ENCODE measurements at regions not wholly inside any gene's neighbourhood (a gene's known extent, or its start where the extent isn't known, plus 50 kb on each side); places are given as distances from the start of the nearest gene placed in this dataset.
"Not testable (repeated sequence)": the region's sequence is repeated elsewhere in the genome, so short reads cannot be mapped to it uniquely, and the experiment has no call there.

GRCh38 chr4:11970754-11971153, 542.1 kb upstream of the HS3ST1 start:
- no peak for DNase-seq (ENCODE audit: low read depth)
- no peak overlapping the region for H3K4me3 ChIP-seq (ENCODE audit: low read length)
- no peak for TF ChIP-seq CTCF (conservative IDR thresholded peaks at IDR 0.05; ENCODE audit: low read depth, low read length)

GRCh38 chr4:11966782-11967181, 538.1 kb upstream of the HS3ST1 start:
- peak; percentile 19 for DNase-seq (ENCODE audit: low read depth)
- no peak overlapping the region for H3K4me3 ChIP-seq (ENCODE audit: low read length)
- no peak for TF ChIP-seq CTCF (conservative IDR thresholded peaks at IDR 0.05; ENCODE audit: low read depth, low read length)

- DNase-seq (ENCODE audit: low read depth): peak; percentile 33
- peak; percentile 72 for TF ChIP-seq CTCF (conservative IDR thresholded peaks at IDR 0.05; ENCODE audit: low read depth, low read length)
- H3K4me3 ChIP-seq (ENCODE audit: low read length): no peak overlapping the region
Observed at GRCh38 chr4:11954093-11954492, 525.4 kb upstream of the HS3ST1 start.

GRCh38 chr4:11949355-11949754, 520.7 kb upstream of the HS3ST1 start:
- no peak overlapping the region for H3K4me3 ChIP-seq (ENCODE audit: low read length)
- DNase-seq (ENCODE audit: low read depth): no peak
- no peak for TF ChIP-seq CTCF (conservative IDR thresholded peaks at IDR 0.05; ENCODE audit: low read depth, low read length)

- not testable (repeated sequence) for DNase-seq (ENCODE audit: low read depth); H3K4me3 ChIP-seq (ENCODE audit: low read length)
Observed at GRCh38 chr4:11947629-11948028, 518.9 kb upstream of the HS3ST1 start.

GRCh38 chr4:11937941-11938340, 509.2 kb upstream of the HS3ST1 start:
- TF ChIP-seq CTCF (conservative IDR thresholded peaks at IDR 0.05; ENCODE audit: low read depth, low read length): no peak
- H3K4me3 ChIP-seq (ENCODE audit: low read length): no peak overlapping the region
- DNase-seq (ENCODE audit: low read depth): no peak

- no peak for TF ChIP-seq CTCF (conservative IDR thresholded peaks at IDR 0.05; ENCODE audit: low read depth, low read length)
- no peak overlapping the region for H3K4me3 ChIP-seq (ENCODE audit: low read length)
- no peak for DNase-seq (ENCODE audit: low read depth)
Observed at GRCh38 chr4:11931266-11931820, 502.6 kb upstream of the HS3ST1 start.

GRCh38 chr4:11929080-11929479, 500.4 kb upstream of the HS3ST1 start:
- no peak for TF ChIP-seq CTCF (conservative IDR thresholded peaks at IDR 0.05; ENCODE audit: low read depth, low read length)
- no peak for DNase-seq (ENCODE audit: low read depth)
- H3K4me3 ChIP-seq (ENCODE audit: low read length): no peak overlapping the region

Data from retinal pigment epithelial cell (primary cell).